Loucy (cell line): ENCODE measurements at regions not wholly inside any gene's neighbourhood (a gene's known extent, or its start where the extent isn't known, plus 50 kb on each side); places are given as distances from the start of the nearest gene placed in this dataset.

Source experiments
- H2AFZ ChIP-seq: fragments of 200-600 bp; sonication (generic); 2 replicates; pipeline ENCODE4 v1.6.0; 2016; ENCODE audit warnings: antibody characterized with exemption, mild to moderate bottlenecking, low read length, moderate library complexity
- H3F3A ChIP-seq: fragments of 200-600 bp; 2 replicates; pipeline ENCODE4 v1.6.0; 2016; ENCODE audit warnings: antibody characterized with exemption, low read depth, mild to moderate bottlenecking
- H3K27me3 ChIP-seq: fragments of 200-600 bp; sonication (generic); 2 replicates; pipeline ENCODE4 v1.6.1; 2014; ENCODE audit warnings: low read length, mild to moderate bottlenecking; ENCODE audit not compliant: insufficient read depth, poor library complexity, severe bottlenecking
- H3K36me3 ChIP-seq: fragments of 200-600 bp; sonication (generic); 2 replicates; pipeline ENCODE4 v1.6.1; 2016; ENCODE audit warnings: low read length; ENCODE audit not compliant: insufficient read depth
- H3K4me1 ChIP-seq: fragments of 200-600 bp; sonication (generic); 2 replicates; pipeline ENCODE4 v1.5.1; 2014; ENCODE audit warnings: low read length, mild to moderate bottlenecking; ENCODE audit not compliant: insufficient read depth, poor library complexity, severe bottlenecking
- H3K4me2 ChIP-seq: fragments of 200-600 bp; sonication (generic); 2 replicates; pipeline ENCODE4 v1.6.0; 2014; ENCODE audit warnings: antibody characterized with exemption, low read length, low read depth, mild to moderate bottlenecking; ENCODE audit not compliant: poor library complexity, severe bottlenecking
- H3K4me3 ChIP-seq: fragments of 200-600 bp; sonication (generic); 2 replicates; pipeline ENCODE4 v1.5.1; 2014; ENCODE audit warnings: low read length, mild to moderate bottlenecking, mixed read lengths; ENCODE audit not compliant: poor library complexity, severe bottlenecking
- H3K79me2 ChIP-seq: fragments of 200-600 bp; sonication (generic); 2 replicates; pipeline ENCODE4 v1.6.1; 2014; ENCODE audit warnings: low read length; ENCODE audit not compliant: insufficient read depth
- H3K9ac ChIP-seq: fragments of 200-600 bp; sonication (generic); 2 replicates; pipeline ENCODE4 v1.6.0; 2014; ENCODE audit warnings: mild to moderate bottlenecking, low read depth, low read length, moderate library complexity; ENCODE audit not compliant: poor library complexity, severe bottlenecking
- H3K9me2 ChIP-seq: fragments of 200-600 bp; sonication (generic); replicated peaks from 2 replicates; pipeline ENCODE4 v1.6.1; 2016; ENCODE audit warnings: low read depth, low read length, mixed read lengths
- H3K9me3 ChIP-seq: fragments of 200-600 bp; sonication (generic); 2 replicates; pipeline ENCODE4 v1.6.1; 2014; ENCODE audit warnings: mild to moderate bottlenecking, antibody characterized with exemption, low read length, low read depth; ENCODE audit not compliant: insufficient read depth
- H4K20me1 ChIP-seq: fragments of 200-600 bp; sonication (generic); 2 replicates; pipeline ENCODE4 v1.6.0; 2014; ENCODE audit warnings: antibody characterized with exemption, low read length, mild to moderate bottlenecking; ENCODE audit not compliant: insufficient read depth, poor library complexity, severe bottlenecking
- EZH2phosphoT487 ChIP-seq: fragments of 200-600 bp; IDR thresholded peaks from 2 replicates; pipeline ENCODE4 v1.6.1; 2018; ENCODE audit warnings: antibody characterized with exemption, mild to moderate bottlenecking, moderate library complexity, borderline replicate concordance
- TF ChIP-seq, protein P1 (sequence below): fragments of 200-600 bp; sonication (generic); conservative IDR thresholded peaks from 2 replicates; pipeline ENCODE4 v1.5.1; 2014; ENCODE audit warnings: mild to moderate bottlenecking, antibody characterized with exemption, low read length

GRCh38 chr13:73220966-73221720 is 162.3 kb downstream of the KLF5 start:
- Histone ChIP-seq H3K9me3 (no peaks in the 10 kb centered on the region), H3K36me3 (no peaks in the 10 kb centered on the region), H3F3A (no peaks in the 10 kb centered on the region), H3K9ac (no peak overlapping the region), H3K4me3 (no peak overlapping the region), H3K4me2 (no peak overlapping the region), H3K9me2 (no peaks in the 10 kb centered on the region), H3K79me2 (no peaks in the 10 kb centered on the region), H3K27me3 (no peaks in the 10 kb centered on the region), H3K4me1 (no peaks in the 10 kb centered on the region), H4K20me1 (no peaks in the 10 kb centered on the region), H2AFZ (no peak overlapping the region)
- TF ChIP-seq, protein P1, sequence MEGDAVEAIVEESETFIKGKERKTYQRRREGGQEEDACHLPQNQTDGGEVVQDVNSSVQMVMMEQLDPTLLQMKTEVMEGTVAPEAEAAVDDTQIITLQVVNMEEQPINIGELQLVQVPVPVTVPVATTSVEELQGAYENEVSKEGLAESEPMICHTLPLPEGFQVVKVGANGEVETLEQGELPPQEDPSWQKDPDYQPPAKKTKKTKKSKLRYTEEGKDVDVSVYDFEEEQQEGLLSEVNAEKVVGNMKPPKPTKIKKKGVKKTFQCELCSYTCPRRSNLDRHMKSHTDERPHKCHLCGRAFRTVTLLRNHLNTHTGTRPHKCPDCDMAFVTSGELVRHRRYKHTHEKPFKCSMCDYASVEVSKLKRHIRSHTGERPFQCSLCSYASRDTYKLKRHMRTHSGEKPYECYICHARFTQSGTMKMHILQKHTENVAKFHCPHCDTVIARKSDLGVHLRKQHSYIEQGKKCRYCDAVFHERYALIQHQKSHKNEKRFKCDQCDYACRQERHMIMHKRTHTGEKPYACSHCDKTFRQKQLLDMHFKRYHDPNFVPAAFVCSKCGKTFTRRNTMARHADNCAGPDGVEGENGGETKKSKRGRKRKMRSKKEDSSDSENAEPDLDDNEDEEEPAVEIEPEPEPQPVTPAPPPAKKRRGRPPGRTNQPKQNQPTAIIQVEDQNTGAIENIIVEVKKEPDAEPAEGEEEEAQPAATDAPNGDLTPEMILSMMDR, result no peak
- no peak for TF ChIP-seq EZH2phosphoT487

DNA sequence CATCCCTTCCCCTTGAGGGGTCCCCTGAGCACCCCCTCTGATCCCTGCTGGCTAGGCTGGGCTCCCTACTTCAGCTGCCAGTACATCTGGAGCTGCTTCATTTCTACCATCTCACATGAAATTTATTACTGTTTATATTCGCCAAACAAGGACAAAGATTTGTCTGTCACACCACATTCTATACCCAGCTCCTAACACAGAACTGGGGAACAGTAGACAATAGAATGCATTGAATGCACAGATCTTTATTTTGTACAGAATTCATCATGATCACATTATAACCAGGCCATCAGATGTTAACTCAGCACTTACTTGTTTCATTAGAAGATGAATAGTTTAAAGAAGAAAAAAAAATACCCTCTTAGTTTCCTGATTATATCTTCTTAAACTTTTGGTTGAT is 159.4 kb downstream of the KLF5 start:
- TF ChIP-seq, protein P1, result no peak
- TF ChIP-seq EZH2phosphoT487, result no peak
- Histone ChIP-seq H3K79me2 (no peaks in the 10 kb centered on the region), H3K4me3 (no peak overlapping the region), H3F3A (no peaks in the 10 kb centered on the region), H3K9ac (no peak overlapping the region), H3K9me3 (no peaks in the 10 kb centered on the region), H3K4me1 (no peaks in the 10 kb centered on the region), H3K4me2 (no peak overlapping the region), H3K36me3 (no peaks in the 10 kb centered on the region), H3K9me2 (no peaks in the 10 kb centered on the region), H4K20me1 (no peaks in the 10 kb centered on the region), H3K27me3 (no peaks in the 10 kb centered on the region), H2AFZ (no peak overlapping the region)

DNA sequence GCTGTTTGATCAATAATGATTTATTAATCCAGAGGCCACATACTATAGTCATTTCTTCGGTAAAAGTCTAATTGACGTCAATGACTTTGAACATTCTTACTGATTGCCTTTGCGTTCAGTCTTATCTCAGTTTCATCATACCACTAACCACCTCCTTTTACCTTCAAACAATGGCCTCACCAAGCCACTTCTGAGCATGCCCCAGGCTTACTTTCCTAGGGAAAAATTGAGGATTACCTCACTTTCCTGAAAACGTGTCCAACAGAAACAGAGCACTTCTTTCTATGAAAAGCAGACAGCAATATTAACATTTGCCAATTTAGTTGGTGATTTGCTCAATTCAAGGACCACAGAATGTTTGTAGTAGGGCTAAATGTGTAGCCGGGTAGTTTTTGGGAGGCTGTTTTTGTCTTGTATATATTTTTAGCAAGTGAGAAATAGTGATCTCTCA is 157.6 kb downstream of the KLF5 start:
- H3K4me3 ChIP-seq, result no peak overlapping the region
- H3K9me3 ChIP-seq, result no peaks in the 10 kb centered on the region
- no peaks in the 10 kb centered on the region for H3K36me3 ChIP-seq
- TF ChIP-seq, protein P1, result no peak
- no peak for TF ChIP-seq EZH2phosphoT487
- no peaks in the 10 kb centered on the region for H3K27me3 ChIP-seq
- no peaks in the 10 kb centered on the region for H3K4me1 ChIP-seq
- no peaks in the 10 kb centered on the region for H3K9me2 ChIP-seq
- no peak overlapping the region for H2AFZ ChIP-seq
- no peaks in the 10 kb centered on the region for H3F3A ChIP-seq
- H3K79me2 ChIP-seq, result no peaks in the 10 kb centered on the region
- H4K20me1 ChIP-seq, result no peaks in the 10 kb centered on the region
- no peak overlapping the region for H3K4me2 ChIP-seq
- H3K9ac ChIP-seq, result no peak overlapping the region
